ENCODE measurements at regions not wholly inside any gene's neighbourhood (a gene's known extent, or its start where the extent isn't known, plus 50 kb on each side); places are given as distances from the start of the nearest gene placed in this dataset.

DNA sequence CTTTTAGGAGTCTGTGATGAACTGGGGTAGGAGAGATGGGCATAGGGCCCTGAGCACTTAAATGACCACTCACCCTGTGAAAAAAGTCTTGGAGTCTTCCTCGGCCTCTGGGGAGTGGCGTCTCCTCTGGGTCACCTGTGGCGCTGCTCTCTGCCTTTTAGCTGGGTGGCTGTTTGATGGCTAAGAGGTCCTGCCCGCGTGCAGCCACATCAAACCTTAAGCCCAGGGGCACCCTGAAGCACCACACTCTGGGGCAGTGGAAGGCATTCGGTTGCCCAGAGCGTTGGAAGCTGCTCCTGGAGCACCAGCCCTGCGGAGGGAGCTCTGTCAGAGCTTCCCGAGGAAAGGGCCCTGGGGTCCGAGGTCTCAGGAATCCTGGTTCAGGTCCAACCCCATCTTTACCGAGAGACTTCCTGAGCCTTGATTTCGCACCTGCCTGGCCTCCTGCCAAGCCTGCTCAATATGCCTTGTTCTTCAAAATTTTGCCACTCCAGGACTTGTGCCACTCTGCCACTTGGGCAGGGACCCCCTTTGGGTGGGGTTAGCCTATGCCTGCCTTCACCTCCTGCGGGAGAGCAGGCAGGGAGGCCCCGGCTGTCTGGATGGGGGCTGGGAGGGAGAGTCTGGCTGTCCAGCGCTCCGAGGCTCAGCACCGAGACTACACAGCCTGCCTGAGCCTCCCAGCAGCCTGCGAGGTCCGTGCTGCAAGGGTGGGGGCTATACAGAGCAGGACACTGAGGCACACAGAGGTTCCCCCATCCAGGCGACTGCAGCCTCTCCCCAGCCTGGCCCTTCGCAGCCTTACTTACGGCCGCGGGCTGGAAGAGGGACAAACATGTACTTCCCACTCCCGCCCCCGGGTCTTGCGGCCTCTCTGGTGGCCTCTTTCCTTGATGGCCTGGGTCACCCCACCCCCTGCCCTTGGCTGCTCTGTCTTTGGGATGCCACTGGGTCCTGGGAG, 63.4 kb upstream of the RNU6ATAC start:
- no peak for DNase-seq (ENCODE audit: low read depth in 4 of 4, low spot score in 3 of 4)

DNA sequence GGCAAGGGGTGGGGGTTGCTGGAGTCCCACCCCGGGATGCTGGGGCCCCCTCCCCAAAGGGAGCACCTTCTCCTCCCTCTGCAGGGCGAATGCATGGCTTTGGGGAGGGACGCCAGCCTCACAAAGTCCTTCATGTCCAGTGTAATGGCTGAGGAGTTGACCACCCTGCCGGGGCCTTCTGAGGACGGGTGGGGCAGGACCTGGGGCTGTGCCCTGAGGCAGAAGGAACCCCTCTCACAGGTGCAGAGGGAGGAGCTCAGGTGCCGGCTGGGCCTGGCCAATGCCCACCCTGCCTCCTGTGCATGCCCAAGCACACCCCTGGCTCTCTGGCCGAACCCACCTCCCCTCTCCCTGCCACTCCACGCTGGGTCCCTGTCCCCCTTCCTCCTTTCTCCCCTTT, 64.3 kb upstream of the RNU6ATAC start:
- no peak for DNase-seq (ENCODE audit: low read depth in 4 of 4, low spot score in 3 of 4)

DNA sequence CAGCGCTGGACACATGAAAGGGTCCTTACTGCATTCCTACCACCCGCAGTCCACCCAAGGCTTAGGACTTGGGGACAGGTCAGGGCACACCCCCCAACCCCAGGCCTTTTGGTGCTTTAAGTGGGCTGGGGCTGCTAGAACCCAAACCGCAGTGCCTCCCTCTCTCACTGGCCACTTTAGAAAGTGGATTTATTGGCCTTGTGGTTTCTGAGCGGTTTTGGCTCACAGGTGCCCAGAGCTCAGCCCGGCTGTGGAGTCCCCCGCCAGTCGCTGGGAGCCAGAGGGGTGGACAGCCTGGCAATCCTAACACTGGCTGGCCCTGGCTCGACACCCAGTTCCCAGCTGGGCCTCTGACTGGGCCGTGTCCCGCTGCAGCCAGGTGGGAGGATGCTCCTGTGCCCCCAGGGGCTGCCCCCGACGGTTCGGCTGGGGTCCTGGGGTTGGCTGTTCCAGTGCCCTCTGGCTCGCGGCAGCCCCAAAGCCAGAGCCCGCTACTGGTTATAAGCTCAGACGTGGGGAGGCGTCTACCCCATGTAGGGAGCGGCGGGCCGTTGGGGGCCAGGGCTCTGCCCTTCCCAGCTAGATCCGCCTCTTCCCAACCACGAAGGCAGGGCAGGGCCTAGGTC, 65.2 kb upstream of the RNU6ATAC start:
- DNase-seq (ENCODE audit: low read depth in 4 of 4, low spot score in 3 of 4): no peak

DNA sequence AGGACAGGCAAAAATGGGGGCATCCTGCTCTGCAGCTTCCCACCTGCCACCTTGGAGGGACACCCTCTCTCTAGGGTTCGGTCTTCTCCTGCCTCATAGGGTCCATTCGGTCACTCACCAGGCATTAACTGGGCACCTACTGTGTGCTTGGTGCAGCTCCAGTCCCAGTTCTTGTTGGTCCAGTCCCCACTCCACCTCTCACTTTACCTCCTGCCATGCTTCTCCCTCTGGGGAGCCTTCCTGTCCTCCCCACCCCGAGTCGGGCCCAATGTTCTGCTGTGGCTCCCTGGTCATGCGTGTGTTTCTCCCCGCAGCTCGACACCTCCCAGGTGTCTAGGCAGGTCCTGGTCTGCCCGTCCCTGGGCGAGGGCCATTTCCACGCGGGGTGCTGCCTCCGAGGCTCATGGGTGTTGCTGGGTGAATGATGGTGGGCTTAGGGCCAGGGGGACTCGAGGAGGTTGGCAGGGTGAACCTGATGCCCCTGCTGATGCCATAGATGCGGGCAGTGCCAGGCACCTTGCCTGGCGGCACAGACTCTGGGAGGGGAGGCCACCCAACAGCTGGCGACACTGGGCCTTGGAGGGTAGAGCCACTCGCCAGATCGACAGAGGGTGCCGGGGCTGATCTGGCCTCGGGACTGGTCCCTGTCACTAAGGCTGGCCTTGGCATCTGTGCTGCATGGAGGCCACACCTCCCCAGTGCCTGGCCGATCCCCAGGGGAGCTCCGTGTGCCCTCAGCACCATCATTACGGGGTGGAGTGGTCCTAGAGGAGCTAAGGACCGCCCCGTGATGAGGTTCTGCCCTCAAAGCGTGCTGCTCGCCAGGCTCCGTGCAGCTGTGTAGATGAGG, 66.0 kb upstream of the RNU6ATAC start:
- no peak for DNase-seq (ENCODE audit: low read depth in 4 of 4, low spot score in 3 of 4)

DNA sequence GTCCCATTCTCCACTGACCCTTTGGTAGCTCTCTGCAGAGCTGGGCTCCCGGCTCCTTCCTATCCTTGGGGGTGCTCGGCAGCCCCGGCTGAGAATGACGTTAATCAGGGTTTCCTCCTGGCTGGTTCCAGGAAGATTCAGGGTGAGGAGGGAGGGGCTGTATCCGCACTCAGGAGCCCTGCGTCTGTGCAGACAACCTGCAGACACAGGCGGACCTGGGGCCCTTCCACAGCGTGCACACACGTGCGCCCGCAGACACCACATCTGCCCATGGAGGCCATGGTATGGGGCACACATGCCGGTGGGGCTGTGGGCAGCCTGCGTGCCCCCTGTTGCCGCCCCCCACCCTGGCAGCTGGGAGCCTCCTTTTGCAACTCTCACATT, 66.6 kb upstream of the RNU6ATAC start:
- DNase-seq (ENCODE audit: low read depth in 4 of 4, low spot score in 3 of 4): no peak

DNA sequence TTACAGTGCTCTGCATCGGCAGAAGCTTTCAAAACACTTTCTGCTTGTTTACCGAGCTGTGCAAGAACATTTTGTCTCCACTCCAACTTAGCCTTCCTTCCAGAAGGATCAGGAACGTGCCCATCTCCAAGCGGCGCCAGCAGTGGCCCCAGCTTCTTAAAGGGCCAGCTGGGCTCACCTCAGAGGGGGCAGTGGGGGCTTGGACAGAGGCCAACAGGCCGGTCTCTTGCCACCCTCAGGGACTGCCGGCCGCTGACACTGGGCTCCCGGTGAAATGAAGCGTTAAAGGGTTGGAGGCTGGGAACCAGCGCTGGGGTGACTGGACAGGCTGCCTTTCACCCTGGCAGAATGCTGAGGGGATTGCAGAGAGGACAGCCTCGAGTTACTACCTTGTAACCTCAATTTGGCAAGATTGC, 67.0 kb upstream of the RNU6ATAC start:
- no peak for DNase-seq (ENCODE audit: low read depth in 4 of 4, low spot score in 3 of 4)

DNA sequence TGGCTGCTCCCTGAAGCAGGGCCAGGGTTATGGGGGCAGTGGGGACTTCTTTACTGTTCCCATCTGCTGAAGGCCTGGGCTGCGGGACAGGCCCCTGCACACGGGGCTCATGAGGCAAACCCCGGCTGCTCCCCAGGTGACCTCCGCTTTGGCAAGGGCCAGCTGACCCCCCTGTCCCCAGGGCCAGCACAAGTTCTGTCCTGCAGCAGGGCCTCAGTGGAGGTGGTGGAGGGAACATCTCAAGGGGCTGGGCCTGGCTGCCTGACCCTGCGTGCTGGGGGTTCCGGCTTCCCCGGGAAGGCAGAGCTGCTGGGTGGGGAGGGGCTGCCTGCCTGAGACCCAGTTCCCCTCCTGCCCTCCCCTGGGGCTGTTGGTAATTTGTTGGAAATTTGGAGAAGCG, 67.4 kb upstream of the RNU6ATAC start:
- DNase-seq (ENCODE audit: low read depth in 4 of 4, low spot score in 3 of 4): no peak

DNA sequence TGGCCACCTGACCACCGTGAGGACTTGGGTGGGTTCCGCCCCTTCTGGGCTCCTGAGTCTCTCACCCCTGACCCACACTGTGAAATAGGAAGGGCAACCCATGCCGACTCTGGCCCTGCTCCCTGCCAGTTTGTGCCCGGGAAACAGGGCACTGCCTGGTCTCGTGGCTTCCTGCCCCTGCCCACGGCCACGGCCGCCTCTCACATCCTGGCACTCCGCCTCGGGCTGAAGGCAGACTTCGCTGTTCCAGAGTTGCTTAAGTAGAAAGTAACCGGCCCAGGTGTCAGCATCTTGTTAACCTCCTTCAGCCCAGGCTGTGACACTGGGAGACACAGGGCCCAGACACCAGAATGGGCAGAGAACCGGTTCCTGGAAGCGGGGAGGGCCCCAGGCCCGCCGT, 68.7 kb upstream of the RNU6ATAC start:
- no peak for DNase-seq (ENCODE audit: low read depth in 4 of 4, low spot score in 3 of 4)

DNA sequence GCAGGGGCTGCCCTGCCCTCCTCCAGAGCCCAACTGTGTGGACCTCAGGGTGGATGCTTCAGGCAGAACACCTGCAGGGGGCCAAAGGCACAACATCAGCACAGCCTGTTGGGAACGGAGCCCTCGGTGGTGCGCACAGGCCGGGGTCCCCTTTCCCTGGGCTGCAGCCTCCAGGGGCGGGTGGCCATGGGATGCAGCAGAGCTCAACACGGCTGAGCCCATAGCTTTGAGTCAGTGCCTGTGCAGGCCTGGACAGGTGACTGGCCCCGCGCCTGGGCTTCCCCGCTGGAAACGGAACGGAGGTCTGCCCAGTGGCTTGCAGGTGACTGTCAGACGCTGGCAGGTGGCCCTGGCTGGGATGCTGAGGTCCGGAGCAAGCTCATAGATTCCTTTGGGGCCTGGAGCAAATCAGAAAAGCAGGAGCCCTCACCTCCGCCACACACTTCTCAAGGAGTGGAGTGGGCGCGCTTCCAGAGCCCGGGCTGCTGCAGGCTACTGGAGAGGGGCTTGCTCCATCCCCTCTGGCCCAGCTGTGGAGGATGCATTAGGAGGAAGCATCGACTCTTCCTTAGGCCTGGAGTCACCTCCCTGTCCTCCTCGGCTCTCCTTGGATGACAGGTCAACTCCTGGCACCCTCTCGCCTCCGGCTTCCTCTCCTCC, 69.8 kb upstream of the RNU6ATAC start:
- DNase-seq (ENCODE audit: low read depth in 4 of 4, low spot score in 3 of 4): no peak

DNA sequence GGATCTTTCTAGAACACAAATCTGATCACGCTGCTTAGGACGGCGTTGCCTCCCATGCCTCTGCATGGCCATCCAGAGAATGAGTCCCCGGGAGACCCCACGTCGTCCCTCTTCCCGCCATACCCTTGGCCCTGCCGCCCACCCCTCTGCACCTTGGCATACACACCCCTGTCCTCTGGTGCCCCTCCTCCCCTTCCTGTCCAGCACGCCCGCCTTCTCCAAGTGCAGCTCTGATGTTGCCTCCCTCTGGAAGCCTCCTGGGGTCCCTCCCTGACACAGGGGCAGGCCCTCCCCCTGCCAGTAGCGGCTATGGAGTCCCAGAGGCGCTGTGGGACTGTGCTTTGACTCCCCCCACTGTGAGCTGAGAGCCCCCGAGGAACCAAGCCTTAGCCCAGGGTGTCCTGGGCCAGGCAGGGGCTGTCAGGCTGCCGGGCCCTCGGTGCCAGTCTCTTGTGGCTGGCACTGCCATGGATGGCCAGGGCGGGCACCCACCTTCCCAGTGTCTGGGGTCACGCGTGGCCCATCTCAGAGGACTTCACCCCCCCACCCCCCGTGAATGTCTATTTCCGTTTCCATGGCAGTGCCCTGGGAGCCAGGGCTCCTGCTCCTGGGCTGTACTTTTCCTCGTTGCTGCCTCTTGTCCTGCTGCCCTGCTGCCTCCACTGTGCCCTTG, 70.5 kb upstream of the RNU6ATAC start:
- DNase-seq (ENCODE audit: low read depth in 4 of 4, low spot score in 3 of 4): no peak

DNA sequence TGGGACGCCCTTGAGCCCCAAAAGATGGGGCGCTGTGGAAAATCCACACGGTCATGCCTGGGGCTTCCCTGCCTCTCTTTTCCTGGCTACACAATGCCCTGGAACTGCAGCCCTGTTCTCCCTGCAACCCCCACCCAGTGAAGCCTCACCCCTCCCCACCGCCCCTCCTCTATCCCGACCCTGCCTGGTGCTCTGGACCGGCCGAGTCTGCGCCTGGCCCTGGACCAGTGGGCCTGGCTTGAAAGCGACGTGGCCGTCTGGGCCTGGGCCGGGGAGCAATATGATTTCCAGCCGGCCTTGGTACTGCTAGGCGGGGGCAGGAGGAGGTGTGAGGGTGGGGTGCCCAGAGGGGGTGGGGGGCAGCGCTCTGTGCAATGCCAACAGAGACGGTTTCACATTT, 71.0 kb upstream of the RNU6ATAC start:
- no peak for DNase-seq (ENCODE audit: low read depth in 4 of 4, low spot score in 3 of 4)

DNA sequence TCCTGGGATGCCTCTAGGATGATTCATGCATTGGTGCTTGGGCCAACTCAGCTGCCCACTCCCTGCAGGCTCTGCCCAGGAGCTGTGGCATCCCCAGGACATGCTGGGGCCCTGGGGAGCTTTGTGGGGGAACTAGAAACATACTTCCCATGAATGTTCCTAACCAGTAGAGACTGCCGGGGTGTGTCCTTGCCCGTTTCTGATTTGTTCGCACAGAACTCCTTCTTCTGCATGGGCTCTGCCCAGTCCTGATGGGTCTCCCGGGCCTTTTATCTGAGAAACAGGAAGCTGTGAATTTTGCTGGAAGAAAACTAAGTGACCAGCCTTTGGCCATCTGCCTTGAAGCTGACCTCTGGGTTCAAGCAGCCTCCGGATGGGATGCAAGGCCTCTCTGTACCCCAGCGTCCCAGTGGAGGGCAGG, 71.6 kb upstream of the RNU6ATAC start:
- DNase-seq (ENCODE audit: low read depth in 4 of 4, low spot score in 3 of 4): no peak

DNA sequence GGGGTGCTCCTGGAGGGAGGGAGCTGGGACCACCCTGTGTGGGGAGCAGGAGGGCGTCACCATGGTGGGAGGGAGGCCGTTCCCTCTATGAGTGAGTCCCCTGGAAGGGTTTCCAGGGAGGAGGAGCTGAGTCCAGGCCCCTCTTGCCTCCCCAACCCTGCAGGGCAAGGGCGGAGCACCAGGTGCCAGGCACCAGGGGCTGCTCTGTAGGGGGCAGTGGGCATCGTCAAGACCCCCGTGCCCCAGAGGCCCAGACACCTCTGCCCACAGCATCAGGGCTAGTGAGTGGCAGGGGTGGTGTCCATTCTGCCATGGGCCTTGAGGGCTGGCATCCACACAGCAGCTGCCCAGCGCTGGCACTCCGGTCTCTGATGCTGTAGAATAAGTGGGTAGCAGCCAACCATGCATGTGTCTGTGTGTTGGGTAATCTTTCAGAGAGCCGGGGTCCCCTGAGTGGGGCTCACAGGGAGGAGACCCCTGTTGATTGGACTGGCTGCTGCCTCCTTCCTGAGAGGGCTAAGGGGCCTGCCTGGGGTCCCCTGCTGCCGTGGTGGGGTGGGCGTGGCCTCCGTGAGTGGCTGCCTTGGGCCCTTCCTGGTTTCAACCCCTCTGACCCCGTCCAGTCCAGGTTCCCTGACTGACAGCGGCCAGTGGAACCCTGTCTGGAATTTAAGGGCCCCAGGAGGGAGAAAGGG, 72.7 kb upstream of the RNU6ATAC start:
- DNase-seq (ENCODE audit: low read depth in 4 of 4, low spot score in 3 of 4): no peak

DNA sequence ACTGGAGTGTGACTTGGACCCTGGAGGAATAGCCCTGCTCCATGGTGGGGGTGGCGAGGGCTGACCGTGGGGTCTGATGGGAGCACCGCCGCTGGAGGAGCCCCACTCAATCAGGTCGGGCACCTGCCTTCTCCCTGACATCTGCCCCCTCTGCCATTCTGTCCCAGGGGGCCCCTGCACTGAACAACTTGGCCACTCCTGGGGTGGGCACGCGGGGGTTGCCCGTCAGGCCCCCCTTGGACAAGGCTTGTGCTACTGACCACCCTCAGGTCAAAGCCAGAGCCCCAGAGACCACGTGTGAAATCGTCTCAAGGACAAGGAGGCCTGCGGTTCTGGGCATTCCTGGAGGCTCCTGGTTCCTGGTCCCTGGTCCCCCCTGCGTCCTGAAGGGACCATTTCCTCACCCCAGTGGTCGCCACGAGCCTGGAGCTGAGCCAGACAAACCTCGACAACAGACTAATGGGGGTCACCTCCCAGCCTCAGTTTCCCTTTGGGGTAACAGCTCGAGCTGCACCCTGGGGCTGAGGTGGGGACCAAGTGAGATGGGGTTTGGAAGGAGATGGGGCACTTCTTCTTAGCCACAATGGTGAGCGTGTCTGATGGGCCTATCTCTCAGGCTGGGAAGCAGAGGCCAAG, 73.4 kb upstream of the RNU6ATAC start:
- no peak for DNase-seq (ENCODE audit: low read depth in 4 of 4, low spot score in 3 of 4)

DNA sequence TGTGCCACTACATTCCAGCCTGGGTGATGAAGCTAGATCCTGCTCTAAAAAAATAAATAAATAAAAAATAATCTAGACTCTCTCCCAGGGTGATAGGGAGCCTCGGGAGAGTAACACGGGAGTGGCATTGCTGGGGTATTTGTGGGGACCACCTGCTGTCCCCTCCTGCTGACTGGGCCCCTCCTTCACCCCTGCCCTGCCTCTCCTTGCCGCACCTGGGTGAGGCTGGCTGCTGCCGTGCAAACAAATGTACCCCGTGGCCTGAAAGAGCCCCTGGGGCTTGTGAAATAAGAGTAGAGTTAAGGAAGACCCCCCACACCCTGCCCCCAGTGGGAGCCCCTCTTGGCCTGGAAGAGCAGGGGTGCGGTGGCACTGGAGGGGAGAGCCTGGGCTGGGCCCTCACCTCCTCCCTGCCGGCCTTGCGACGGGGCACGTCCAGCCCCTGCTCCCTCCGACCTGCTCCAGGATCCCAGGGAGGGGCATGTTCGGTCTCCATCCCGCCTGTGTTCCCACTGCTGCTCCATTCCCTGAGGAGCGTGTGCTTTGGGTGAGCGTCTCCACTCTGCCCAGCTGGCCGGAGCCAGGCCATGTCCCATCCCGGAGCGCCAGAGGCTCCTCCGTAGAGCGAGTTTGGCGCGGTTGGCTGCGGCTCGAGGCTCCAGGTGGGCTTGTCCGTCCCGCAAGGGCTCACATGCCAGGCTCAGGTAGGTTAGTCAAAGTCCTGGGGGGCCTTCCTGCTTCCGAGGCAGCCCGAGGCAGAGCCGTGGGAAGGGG, 75.0 kb upstream of the RNU6ATAC start:
- no peak for DNase-seq (ENCODE audit: low read depth in 4 of 4, low spot score in 3 of 4)

DNA sequence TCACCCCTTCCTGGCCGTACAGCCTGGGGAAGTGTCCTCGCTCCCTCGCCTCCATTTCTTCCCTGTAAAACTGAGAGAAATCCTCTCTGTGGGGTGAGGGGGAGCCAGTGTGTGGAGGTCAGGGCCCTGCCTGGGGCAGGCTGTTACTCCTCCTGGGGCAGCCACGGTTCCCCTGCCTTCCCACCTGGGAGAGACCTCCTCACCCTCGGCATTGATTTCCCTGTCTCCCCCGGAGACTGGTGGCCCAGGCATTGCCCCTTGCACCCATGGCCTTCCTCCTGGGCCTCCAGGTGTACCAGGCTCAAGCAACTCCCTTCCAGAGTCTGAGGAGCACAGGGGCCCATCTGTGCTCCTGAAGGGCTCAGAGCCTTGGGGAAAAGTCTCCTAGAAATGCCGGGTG, 75.6 kb upstream of the RNU6ATAC start:
- no peak for DNase-seq (ENCODE audit: low read depth in 4 of 4, low spot score in 3 of 4)

DNA sequence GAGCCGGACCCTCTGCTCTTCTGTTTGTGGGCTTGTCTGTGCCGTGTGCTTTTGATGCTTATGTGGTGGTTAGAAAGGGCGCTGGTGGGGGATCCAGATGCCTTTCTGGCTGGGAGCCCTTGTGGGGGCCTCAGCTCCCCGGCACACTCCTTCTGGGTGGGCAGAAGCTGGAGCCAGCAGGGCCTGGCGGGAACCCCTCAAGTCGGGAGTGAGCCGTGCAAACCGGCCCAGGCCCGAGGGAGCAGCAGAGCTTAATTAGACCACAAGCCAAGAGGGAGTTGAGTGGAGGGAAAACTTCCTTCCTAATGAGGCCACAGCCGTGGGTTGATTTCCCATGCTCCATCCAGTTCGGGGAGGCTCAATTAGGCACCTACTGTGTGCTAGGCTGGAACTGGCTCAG, 76.0 kb upstream of the RNU6ATAC start:
- DNase-seq (ENCODE audit: low read depth in 4 of 4, low spot score in 3 of 4): no peak

DNA sequence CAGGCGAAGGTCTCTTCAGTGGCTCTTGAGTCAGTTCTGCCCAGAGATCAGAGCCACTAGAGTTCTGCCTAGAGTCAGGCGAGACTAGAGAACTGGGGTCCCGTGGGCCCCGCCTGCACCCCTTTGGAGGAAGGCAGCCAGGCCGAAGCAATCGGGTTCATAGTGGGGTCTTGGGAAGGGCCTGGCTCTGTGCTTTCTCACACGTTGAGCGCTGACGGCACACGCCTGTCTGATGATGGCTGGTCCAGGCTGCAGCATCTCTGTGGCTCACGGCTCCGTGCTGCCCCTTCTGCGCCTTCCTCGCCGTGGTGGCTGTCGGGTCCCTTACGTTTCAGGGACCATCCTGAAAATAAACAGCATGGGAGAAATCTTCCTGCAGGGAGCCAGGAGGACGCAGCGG, 78.3 kb upstream of the RNU6ATAC start:
- DNase-seq (ENCODE audit: low read depth in 4 of 4, low spot score in 3 of 4): no peak

All from right renal pelvis (tissue), 4 donors.